SK-N-SH (cell line): ENCODE measurements at regions not wholly inside any gene's neighbourhood (a gene's known extent, or its start where the extent isn't known, plus 50 kb on each side); places are given as distances from the start of the nearest gene placed in this dataset.

ENCODE experiments used
- CTCF ChIA-PET: fragments of 300-600, 350-600 bp; formaldehyde crosslinking; extraction: SDS; loops from one replicate; lab custom pipeline; 2021; lab: Yijun Ruan, JAX
- POLR2A ChIA-PET: fragments of 350-600 bp; sonication (Branson Sonifier 250); formaldehyde crosslinking; extraction: SDS; loops from one replicate; lab custom pipeline; 2020; ENCODE audit warnings: antibody characterized with exemption, inconsistent platforms; lab: Yijun Ruan, JAX
- DNase-seq: peaks from one replicate; pipeline ENCODE4 v3.0.0; 2012
- H2AFZ ChIP-seq: fragments of 200-600 bp; sonication (generic); 2 replicates; pipeline ENCODE4 v1.8.1; 2016; ENCODE audit warnings: antibody characterized with exemption, mild to moderate bottlenecking, low read depth
- H3F3A ChIP-seq: fragments of 200-600 bp; sonication (generic); replicated peaks from 2 replicates; pipeline ENCODE3; 2016; ENCODE audit warnings: antibody characterized with exemption, mild to moderate bottlenecking; ENCODE audit not compliant: insufficient read depth
- H3K27ac ChIP-seq, 2 experiments: fragments of 200-500 bp in 1 of 2; fragments of 200-600 bp in 1 of 2; sonication (Bioruptor generic) in 1 of 2; sonication (generic), shearing (Covaris generic) in 1 of 2; 2 replicates each; pipeline versions ENCODE4 v1.5.1 to v1.6.1; 2014 to 2016; ENCODE audit warnings: low read depth in 2 of 2, inconsistent platforms in 1 of 2, low read length in 1 of 2, mild to moderate bottlenecking in 1 of 2, mixed read lengths in 1 of 2
- H3K27me3 ChIP-seq: fragments of 200-600 bp; sonication (generic), shearing (Covaris generic); 2 replicates; pipeline ENCODE4 v1.6.1; 2016; ENCODE audit warnings: mixed run types; ENCODE audit not compliant: insufficient read depth
- H3K36me3 ChIP-seq, 2 experiments: fragments of 200-500 bp in 1 of 2; fragments of 200-600 bp in 1 of 2; sonication (Bioruptor generic) in 1 of 2; sonication (generic) in 1 of 2; replicated peaks in 1 of 2; 2 replicates each; pipeline versions ENCODE3 to v1.5.1; 2014 to 2016; ENCODE audit warnings: low read length in 1 of 2, mild to moderate bottlenecking in 1 of 2; ENCODE audit not compliant: insufficient read depth in 2 of 2, control insufficient read depth in 1 of 2
- H3K4me1 ChIP-seq, 2 experiments: fragments of 200-500 bp in 1 of 2; fragments of 200-600 bp in 1 of 2; sonication (Bioruptor generic) in 1 of 2; sonication (generic), shearing (Covaris generic) in 1 of 2; 2 replicates each; pipeline versions ENCODE4 v1.5.1 to v1.6.1; 2014 to 2016; ENCODE audit warnings: low read depth in 1 of 2, low read length in 1 of 2, mixed run types in 1 of 2; ENCODE audit not compliant: insufficient read depth in 2 of 2, control insufficient read depth in 1 of 2
- H3K4me2 ChIP-seq: fragments of 200-600 bp; sonication (generic), shearing (Covaris generic); 2 replicates; pipeline ENCODE4 v1.6.1; 2017; ENCODE audit warnings: mixed run types
- H3K4me3 ChIP-seq, 2 experiments: fragments of 200-500 bp in 1 of 2; fragments of 200-600 bp in 1 of 2; sonication (Bioruptor generic) in 1 of 2; sonication (generic), shearing (Covaris generic) in 1 of 2; 2 replicates each; pipeline versions ENCODE4 v1.5.1 to v1.8.1; 2014 to 2016; ENCODE audit warnings: low read depth in 2 of 2, inconsistent platforms in 1 of 2, low read length in 1 of 2, mild to moderate bottlenecking in 1 of 2, mixed read lengths in 1 of 2, moderate library complexity in 1 of 2
- H3K79me2 ChIP-seq: fragments of 200-600 bp; sonication (generic); 2 replicates; pipeline ENCODE4 v1.8.1; 2017; ENCODE audit warnings: mild to moderate bottlenecking; ENCODE audit not compliant: insufficient read depth
- H3K9ac ChIP-seq: fragments of 200-600 bp; sonication (generic); 2 replicates; pipeline ENCODE4 v1.6.1; 2017; ENCODE audit warnings: mixed run types
- H3K9me2 ChIP-seq: fragments of 200-600 bp; sonication (generic); 2 replicates; pipeline ENCODE4 v1.6.1; 2017; ENCODE audit warnings: mixed run types
- H3K9me3 ChIP-seq: fragments of 200-600 bp; sonication (generic); 2 replicates; pipeline ENCODE4 v1.6.1; 2017; ENCODE audit warnings: mixed run types, mild to moderate bottlenecking, moderate library complexity
- H4K20me1 ChIP-seq: fragments of 200-600 bp; sonication (generic); 2 replicates; pipeline ENCODE4 v1.6.1; 2017; ENCODE audit warnings: mild to moderate bottlenecking, mixed run types; ENCODE audit not compliant: insufficient read depth
- ELF1 ChIP-seq: IDR thresholded peaks from 2 replicates; pipeline ENCODE4 v1.4.0; 2012
- FOSL2 ChIP-seq: IDR thresholded peaks from 2 replicates; pipeline ENCODE4 v1.4.0; 2012; ENCODE audit warnings: low read depth, mild to moderate bottlenecking, moderate library complexity, borderline replicate concordance
- FOXJ3 ChIP-seq: sonication (generic); formaldehyde crosslinking; IDR thresholded peaks from 2 replicates; pipeline ENCODE4 v1.5.1; 2020; ENCODE audit warnings: mild to moderate bottlenecking, missing genetic modification reagents
- GATA2 ChIP-seq: sonication (generic); formaldehyde crosslinking; IDR thresholded peaks from 2 replicates; pipeline ENCODE4 v1.5.0; 2020; ENCODE audit warnings: mild to moderate bottlenecking, missing genetic modification reagents
- JUND ChIP-seq: IDR thresholded peaks from 2 replicates; pipeline ENCODE4 v1.4.0; 2012
- MEF2A ChIP-seq: IDR thresholded peaks from 2 replicates; pipeline ENCODE4 v1.4.0; 2012; ENCODE audit warnings: low read depth, borderline replicate concordance
- MXI1 ChIP-seq: IDR thresholded peaks from 2 replicates; pipeline ENCODE4 v1.6.1; 2012; ENCODE audit warnings: mild to moderate bottlenecking, low read depth, low read length, improper control_type of control experiment
- RCOR1 ChIP-seq: fragments of 150-350 bp; IDR thresholded peaks from 2 replicates; pipeline ENCODE4 v1.6.1; 2017; ENCODE audit warnings: antibody characterized with exemption, low read length
- RXRA ChIP-seq: IDR thresholded peaks from 2 replicates; pipeline ENCODE4 v1.4.0; 2012; ENCODE audit warnings: low read depth, mild to moderate bottlenecking, borderline replicate concordance
- SIN3A ChIP-seq: IDR thresholded peaks from 2 replicates; pipeline ENCODE4 v1.6.1; 2012; ENCODE audit warnings: low read depth, mild to moderate bottlenecking, low read length, moderate library complexity, borderline replicate concordance
- TEAD4 ChIP-seq: IDR thresholded peaks from 2 replicates; pipeline ENCODE4 v1.4.0; 2012; ENCODE audit warnings: mild to moderate bottlenecking, borderline replicate concordance; ENCODE audit not compliant: insufficient read depth
- YY1 ChIP-seq: IDR thresholded peaks from 2 replicates; pipeline ENCODE4 v1.4.0; 2012; ENCODE audit warnings: low read depth, mild to moderate bottlenecking
- WGBS: methylation state at CpG from one replicate; pipeline ENCODE4 v1.1.6; 2017; ENCODE audit warnings: low lambda C conversion rate; 5-methylcytosine and 5-hydroxymethylcytosine counted together
- TF ChIP-seq, protein P1 (sequence below): IDR thresholded peaks from 2 replicates; pipeline ENCODE4 v1.4.0; 2012; ENCODE audit warnings: low read depth
- TF ChIP-seq, protein P2 (sequence below): IDR thresholded peaks from 2 replicates; pipeline ENCODE4 v1.4.0; 2012; ENCODE audit warnings: low read depth, borderline replicate concordance

DNA sequence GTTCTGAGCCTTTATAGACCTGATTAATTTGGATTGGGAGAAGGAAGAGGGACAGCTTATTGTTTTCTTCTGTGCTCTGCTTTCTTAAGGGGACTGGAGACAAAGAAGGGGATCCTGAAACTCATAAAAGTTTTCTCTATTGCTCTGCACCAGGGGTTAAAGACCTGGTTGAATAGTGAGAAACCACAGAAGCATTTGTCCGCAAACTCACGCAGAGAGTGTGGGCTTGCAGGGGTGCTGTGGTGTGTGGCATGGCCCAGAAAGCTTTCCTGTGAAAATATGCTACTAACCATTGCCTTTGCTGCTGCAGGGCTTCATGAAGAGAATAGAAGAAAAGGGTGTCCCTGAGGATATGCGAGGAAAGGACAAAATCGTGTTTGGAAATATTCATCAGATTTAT is 73.1 kb upstream of the UMPS start:
- Histone ChIP-seq H3K4me3 (no peak overlapping the region), H3K9me3 (no peaks in the 10 kb centered on the region), H3K4me2 (no peak overlapping the region), H3K9me2 (no peaks in the 10 kb centered on the region), H2AFZ (no peak overlapping the region), H3K27me3 (no peaks in the 10 kb centered on the region)
- TF ChIP-seq RXRA, result no peak
- TF ChIP-seq JUND, result no peak
- no peak for TF ChIP-seq ELF1
- no peak for TF ChIP-seq GATA2 (CRISPR knock-in tag)
- TF ChIP-seq, all 33 proteins: peak for 0
- no peak overlapping the region for H3K9ac ChIP-seq
- H4K20me1 ChIP-seq, result no peaks in the 10 kb centered on the region
- no peaks in the 10 kb centered on the region for H3K4me1 ChIP-seq
- H3K79me2 ChIP-seq, result no peaks in the 10 kb centered on the region
- 91% methylated on average over 4 of the region's 4 CpGs for WGBS
- POLR2A ChIA-PET, result no interaction called here
- no peaks in the 10 kb centered on the region for H3F3A ChIP-seq
- CTCF ChIA-PET, result interaction anchor here (1.0 kb wide), 1 partner anchor 39 kb away, joined by 3 read pairs; no protein-coding TSS in a partner anchor
- no peak overlapping the region for H3K27ac ChIP-seq
- DNase-seq, result no peak
- H3K36me3 ChIP-seq, result peaks cover 0 to 7% of the 10 kb centered on the region in 2 experiments

DNA sequence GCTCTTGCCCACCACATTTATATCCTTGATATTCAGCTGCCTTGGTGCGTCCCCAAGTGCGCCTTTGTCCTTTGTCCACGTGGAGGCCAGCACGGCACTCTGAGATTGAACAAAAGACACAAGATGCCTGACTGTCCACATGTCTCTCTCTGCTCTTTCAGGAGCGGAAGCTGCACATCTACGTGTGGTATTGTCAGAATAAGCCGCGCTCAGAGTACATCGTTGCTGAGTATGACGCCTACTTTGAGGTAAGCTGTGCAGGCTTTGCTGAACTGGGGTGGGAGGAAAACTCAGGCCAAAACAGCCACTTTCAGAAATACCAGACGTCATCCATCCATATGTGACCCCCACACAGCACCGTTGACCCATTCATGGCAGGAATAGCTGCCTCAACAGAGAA is 72.0 kb upstream of the UMPS start:
- no peaks in the 10 kb centered on the region for H3K9me2 ChIP-seq
- TF ChIP-seq MXI1, result no peak
- TF ChIP-seq FOSL2, result no peak
- no peak for TF ChIP-seq FOXJ3
- TF ChIP-seq TEAD4, result no peak
- no peak for TF ChIP-seq MEF2A
- TF ChIP-seq, protein P1, sequence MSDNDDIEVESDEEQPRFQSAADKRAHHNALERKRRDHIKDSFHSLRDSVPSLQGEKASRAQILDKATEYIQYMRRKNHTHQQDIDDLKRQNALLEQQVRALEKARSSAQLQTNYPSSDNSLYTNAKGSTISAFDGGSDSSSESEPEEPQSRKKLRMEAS, result no peak
- no peak for TF ChIP-seq YY1
- no peak for TF ChIP-seq SIN3A
- no peaks in the 10 kb centered on the region for H3K4me1 ChIP-seq
- H3K4me3 ChIP-seq, result no peak overlapping the region
- H3K36me3 ChIP-seq, result peaks cover 0 to 6% of the 10 kb centered on the region in 2 experiments
- H3K9ac ChIP-seq, result no peak overlapping the region
- ChIA-PET CTCF (no interaction called here), POLR2A (no interaction called here)
- H3K27me3 ChIP-seq, result no peaks in the 10 kb centered on the region
- H2AFZ ChIP-seq, result no peak overlapping the region
- no peak overlapping the region for H3K4me2 ChIP-seq
- no peaks in the 10 kb centered on the region for H3K9me3 ChIP-seq
- H3K79me2 ChIP-seq, result no peaks in the 10 kb centered on the region
- DNase-seq, result no peak
- no peaks in the 10 kb centered on the region for H4K20me1 ChIP-seq
- H3F3A ChIP-seq, result no peaks in the 10 kb centered on the region
- no peak overlapping the region for H3K27ac ChIP-seq
- WGBS, result 93% methylated on average over 12 of the region's 12 CpGs

DNA sequence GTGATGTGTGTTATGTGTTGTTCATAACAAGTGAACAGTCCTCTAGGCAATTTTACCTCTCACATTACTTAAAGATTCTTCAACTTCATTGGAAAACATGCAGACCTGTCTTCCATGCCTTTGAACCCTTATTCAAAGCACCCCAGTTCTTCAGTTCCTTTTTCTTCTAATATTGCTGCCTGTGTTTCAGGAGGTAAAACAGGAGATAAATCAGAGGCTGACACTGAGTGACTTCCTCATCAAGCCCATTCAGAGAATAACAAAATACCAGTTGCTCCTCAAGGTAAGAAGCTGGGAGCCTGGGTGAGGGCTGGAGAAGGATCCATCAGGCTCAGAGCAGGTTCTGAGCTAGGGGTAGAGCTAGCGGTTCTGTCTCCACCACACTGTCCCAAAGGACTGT is 71.1 kb upstream of the UMPS start:
- Histone ChIP-seq H3K9me3 (no peaks in the 10 kb centered on the region), H3K36me3 (peaks cover 0 to 3% of the 10 kb centered on the region in 2 experiments), H3K4me1 (peaks cover 0 to 4% of the 10 kb centered on the region in 2 experiments; a peak in 1 of 4 replicates), H3K79me2 (no peaks in the 10 kb centered on the region), H3K4me3 (no peak overlapping the region), H2AFZ (no peak overlapping the region), H3K27me3 (no peaks in the 10 kb centered on the region), H4K20me1 (no peaks in the 10 kb centered on the region), H3K9me2 (no peaks in the 10 kb centered on the region), H3K4me2 (no peak overlapping the region), H3K27ac (no peak overlapping the region), H3F3A (no peaks in the 10 kb centered on the region), H3K9ac (no peak overlapping the region)
- ChIA-PET POLR2A (no interaction called here), CTCF (interaction anchor here (1.0 to 1.9 kb wide), 2 partner anchors 29 to 94 kb away, joined by 3 to 4 read pairs; no protein-coding TSS in a partner anchor)
- TF ChIP-seq, protein P2, sequence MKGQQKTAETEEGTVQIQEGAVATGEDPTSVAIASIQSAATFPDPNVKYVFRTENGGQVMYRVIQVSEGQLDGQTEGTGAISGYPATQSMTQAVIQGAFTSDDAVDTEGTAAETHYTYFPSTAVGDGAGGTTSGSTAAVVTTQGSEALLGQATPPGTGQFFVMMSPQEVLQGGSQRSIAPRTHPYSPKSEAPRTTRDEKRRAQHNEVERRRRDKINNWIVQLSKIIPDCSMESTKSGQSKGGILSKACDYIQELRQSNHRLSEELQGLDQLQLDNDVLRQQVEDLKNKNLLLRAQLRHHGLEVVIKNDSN, result no peak
- TF ChIP-seq RCOR1, result no peak
- TF ChIP-seq MEF2A, result no peak
- 50% methylated on average over 1 of the region's 1 CpG for WGBS
- DNase-seq, result no peak
